GM12873 (cell line): ENCODE measurements at regions not wholly inside any gene's neighbourhood (a gene's known extent, or its start where the extent isn't known, plus 50 kb on each side); places are given as distances from the start of the nearest gene placed in this dataset.

Experiments used
- TF ChIP-seq, protein P1 (sequence below): IDR thresholded peaks from 2 replicates; pipeline ENCODE4 v1.5.1; 2012; ENCODE audit warnings: low read depth, mild to moderate bottlenecking, moderate library complexity, low read length, control low read depth; ENCODE audit not compliant: insufficient read depth; ENCODE audit errors: missing control alignments

DNA sequence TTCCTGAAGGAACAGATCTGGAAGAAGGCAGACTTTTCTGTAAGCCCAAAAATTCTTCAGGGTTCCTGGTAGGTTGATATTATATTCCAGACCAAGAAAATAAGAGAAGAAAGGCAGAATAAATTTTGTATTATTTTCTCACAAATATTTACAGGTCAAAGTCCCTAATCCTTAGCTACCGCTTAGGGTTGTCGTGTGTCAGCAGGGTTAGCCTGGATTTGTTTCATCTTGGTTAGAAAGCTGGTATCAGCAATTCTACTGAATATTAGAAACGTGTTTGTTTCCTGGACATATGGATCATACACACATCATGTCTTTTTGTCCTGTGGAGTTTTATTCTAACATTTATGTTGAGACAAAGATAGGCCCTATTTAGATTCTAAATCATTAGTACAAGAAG, 232.9 kb upstream of the CXXC4 start:
- TF ChIP-seq, protein P1, sequence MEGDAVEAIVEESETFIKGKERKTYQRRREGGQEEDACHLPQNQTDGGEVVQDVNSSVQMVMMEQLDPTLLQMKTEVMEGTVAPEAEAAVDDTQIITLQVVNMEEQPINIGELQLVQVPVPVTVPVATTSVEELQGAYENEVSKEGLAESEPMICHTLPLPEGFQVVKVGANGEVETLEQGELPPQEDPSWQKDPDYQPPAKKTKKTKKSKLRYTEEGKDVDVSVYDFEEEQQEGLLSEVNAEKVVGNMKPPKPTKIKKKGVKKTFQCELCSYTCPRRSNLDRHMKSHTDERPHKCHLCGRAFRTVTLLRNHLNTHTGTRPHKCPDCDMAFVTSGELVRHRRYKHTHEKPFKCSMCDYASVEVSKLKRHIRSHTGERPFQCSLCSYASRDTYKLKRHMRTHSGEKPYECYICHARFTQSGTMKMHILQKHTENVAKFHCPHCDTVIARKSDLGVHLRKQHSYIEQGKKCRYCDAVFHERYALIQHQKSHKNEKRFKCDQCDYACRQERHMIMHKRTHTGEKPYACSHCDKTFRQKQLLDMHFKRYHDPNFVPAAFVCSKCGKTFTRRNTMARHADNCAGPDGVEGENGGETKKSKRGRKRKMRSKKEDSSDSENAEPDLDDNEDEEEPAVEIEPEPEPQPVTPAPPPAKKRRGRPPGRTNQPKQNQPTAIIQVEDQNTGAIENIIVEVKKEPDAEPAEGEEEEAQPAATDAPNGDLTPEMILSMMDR, result no peak

DNA sequence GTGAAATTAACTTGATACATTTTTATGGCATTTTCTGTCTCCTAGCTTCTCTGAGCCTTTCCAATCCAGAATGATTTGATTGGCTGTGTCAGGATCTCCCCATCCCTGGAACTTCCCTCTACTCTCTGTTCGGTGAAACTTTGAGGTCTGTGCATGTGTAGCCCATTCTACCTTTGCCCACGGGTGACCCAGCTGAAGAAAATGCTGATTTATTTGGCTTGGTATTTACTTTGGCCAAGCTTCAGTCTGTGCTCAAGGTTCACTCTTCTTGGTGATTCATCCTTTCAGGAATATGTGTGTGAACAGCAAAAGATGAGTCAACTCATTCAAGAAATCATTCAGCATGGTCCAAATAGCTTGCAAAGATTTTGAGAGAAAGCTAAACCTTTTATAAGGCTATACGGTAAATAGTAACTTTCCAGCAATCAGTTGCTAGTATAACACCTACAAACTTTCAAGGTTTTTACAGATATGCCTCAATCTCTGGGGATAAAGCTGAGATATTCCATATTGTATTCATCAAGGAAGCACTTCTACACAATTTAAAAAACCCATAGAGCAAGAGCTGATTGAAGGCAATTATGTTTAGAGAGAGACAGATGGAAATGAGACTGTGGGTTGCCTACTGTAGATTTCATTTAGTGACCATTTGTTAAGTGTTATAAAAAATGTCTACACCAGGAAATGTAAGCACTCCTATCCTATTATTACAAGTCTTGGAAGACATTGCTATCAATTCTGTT, 233.9 kb upstream of the CXXC4 start:
- TF ChIP-seq, protein P1, result no peak

DNA sequence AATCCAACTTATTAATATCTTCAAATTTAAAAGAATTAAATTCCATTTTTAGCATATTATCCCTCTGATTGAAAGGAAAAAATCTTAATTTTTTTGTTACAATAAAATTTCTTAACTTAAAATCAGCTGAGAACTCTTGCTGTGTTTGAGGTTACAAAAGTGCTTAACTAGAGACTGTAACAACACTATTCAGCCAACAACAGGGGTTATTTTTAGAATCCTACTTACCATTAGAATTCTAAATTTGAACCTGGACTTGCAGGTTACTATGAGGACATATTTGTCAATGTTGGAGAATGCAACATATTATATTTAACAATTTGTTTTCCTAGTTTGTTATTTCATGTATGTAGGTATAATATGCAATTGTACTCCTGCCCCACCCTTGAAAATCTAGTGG, 238.1 kb upstream of the CXXC4 start:
- TF ChIP-seq, protein P1, result no peak

DNA sequence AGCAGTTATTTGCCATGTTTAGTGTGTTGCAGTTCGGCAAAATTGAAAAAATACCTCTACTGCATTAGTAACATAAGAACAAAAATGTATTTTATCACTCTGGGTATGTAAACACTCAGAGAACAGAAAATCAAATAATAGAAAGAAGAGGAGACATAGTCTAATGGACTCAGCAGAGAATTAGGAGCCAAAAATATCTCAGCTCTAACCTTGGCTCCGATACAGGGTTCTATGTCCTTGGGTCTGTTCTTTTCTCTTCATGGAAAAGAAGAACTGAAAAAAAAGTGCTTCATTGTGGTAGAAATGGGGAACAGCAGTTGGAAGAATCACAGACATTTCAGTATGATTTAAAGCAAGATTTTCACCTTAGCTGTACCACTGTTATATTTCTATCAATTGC, 240.5 kb upstream of the CXXC4 start:
- TF ChIP-seq, protein P1, result no peak

DNA sequence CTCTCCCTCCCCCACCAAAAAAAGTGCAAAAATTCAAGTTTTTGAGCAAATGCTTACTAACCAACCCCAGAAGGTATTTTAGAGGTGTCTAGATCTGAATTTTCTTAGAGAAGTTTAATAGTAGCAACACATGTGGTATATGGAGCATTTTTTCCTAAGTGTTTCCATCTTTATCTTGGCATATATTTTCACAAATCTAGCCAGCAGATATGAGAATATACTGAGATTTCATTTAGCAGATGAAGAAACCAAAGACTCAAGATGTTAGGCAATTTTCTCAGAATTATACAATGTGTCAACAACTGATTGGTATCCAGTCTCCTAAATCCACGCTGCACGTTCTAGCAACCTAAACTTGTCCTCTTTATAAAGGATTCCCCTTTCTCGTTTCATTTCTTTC, 245.5 kb upstream of the CXXC4 start:
- TF ChIP-seq, protein P1, result no peak

DNA sequence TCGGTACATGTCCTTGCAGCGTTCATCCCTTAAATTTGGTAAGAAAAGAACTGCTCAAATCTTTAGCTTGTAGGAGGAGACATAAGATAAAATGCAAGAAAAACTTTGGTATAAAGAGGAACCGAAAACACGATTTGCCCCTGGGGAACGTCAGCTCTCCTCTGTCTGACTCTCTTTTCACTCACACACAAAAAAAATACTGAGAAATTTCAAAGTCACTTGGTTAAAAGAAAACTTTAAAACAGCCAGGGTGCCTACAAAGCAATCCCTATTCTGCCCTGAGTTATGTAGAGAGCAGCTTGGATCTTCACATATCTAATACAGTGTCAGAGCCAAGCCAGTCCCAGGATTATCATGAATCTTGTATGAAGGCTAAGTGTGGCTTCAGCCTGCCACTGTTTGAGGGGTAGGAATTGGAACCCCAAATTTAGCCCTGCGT, 248.5 kb upstream of the CXXC4 start:
- TF ChIP-seq, protein P1, result no peak

DNA sequence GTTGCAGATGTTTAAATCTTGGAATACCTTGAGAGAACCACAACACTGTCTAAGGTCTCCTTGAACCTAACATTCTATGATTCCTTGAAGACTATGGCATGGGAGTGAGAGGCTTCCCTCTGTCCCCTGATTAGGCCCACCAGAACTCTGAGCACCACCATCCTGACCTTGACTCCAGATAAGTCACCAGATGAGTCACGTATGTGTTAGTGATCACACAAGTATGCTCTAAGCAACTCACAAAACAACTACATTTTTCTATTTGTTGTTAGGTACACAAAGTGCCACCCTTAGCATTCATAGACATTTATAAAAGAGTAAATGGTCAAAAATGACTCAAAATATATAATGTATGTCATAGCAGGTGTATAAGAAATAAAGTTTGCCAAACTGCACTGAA, 252.9 kb upstream of the CXXC4 start:
- TF ChIP-seq, protein P1, result no peak

DNA sequence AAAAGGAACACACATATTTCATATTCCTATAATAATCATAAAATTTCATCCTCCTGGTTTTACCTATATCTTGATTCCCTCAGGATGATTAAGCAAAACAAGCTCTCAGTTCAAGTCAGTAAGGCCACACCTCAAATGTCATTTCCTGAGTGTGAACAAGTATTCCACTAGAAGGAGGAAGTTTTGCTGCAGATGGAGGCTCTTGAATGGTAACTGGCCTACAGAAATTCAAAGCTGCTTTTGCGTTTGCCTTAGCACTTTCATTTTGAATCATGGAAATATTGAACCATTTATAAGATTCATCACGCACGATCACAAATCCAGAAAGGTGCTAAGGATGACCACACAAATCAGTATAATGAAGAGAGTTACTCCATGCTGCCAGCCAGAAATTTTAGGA, 254.4 kb upstream of the CXXC4 start:
- TF ChIP-seq, protein P1, result no peak
